Subcutaneous abdominal adipose tissue (tissue), 5 donors: ENCODE measurements at regions not wholly inside any gene's neighbourhood (a gene's known extent, or its start where the extent isn't known, plus 50 kb on each side); places are given as distances from the start of the nearest gene placed in this dataset.

ENCODE experiments used
- H3K27ac ChIP-seq: one replicate; pipeline ENCODE4 v1.7.0; 2013; ENCODE audit warnings: low read depth, mild to moderate bottlenecking, inconsistent platforms, low read length, moderate library complexity
- H3K27me3 ChIP-seq, 5 donors: one replicate each; pipeline ENCODE4 v1.7.0; 2013; ENCODE audit warnings: low read length in 5 of 5, inconsistent platforms in 1 of 5; ENCODE audit not compliant: control insufficient read depth in 5 of 5, insufficient read depth in 4 of 5
- H3K36me3 ChIP-seq, 5 donors: one replicate each; pipeline ENCODE4 v1.7.0; 2013; ENCODE audit warnings: low read length in 5 of 5; ENCODE audit not compliant: control insufficient read depth in 5 of 5, insufficient read depth in 5 of 5
- H3K4me1 ChIP-seq, 5 donors: one replicate each; pipeline ENCODE4 v1.7.0; 2013; ENCODE audit warnings: low read length in 5 of 5, mild to moderate bottlenecking in 3 of 5, moderate library complexity in 1 of 5; ENCODE audit not compliant: control insufficient read depth in 5 of 5, insufficient read depth in 5 of 5
- H3K4me3 ChIP-seq, 5 donors: one replicate each; pipeline ENCODE4 v1.7.0; 2013; ENCODE audit warnings: low read length in 5 of 5, low read depth in 1 of 5
- H3K9ac ChIP-seq, 5 donors: one replicate each; pipeline ENCODE4 v1.7.0; 2013; ENCODE audit warnings: low read length in 5 of 5, mild to moderate bottlenecking in 4 of 5, moderate library complexity in 3 of 5
- H3K9me3 ChIP-seq, 5 donors: one replicate each; pipeline ENCODE4 v1.7.0; 2013; ENCODE audit warnings: low read length in 5 of 5; ENCODE audit not compliant: control insufficient read depth in 5 of 5
- donor health status: healthy.
- donor health status: healthy.
- donor health status: healthy.
- donor health status: healthy.
- donor health status: healthy.

DNA sequence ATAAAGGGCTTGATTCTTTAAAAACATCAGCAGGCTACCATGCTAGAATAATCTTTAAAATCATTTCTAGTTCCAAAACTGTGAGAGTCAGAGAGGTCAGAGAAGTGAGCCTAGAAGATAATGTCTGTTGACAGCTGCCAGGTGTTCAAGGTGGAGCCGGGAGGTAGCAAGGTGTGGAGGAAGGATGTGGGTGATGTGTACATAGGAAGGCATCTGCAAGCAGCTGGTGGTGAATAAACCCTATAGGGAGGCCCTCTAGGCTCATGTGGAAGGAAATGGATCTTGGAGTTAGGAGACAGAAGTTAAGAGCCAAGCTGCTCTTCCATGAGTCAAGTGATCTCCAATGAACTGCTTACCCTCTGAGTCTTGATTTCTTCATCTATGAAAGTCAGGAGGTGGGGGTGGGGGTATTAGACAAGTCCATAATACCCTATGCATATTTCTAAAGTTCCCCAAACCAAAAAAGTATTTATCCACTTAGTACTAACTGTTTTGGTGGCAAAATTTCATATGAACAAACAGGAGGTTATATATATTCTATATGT, 266.3 kb downstream of the RHOU start:
- Histone ChIP-seq H3K27ac (no peak overlapping the region), H3K9me3 (no peaks in the 10 kb centered on the region), H3K4me1 (peaks cover 0 to 18% (median 8%) of the 10 kb centered on the region in 5 donors), H3K36me3 (no peaks in the 10 kb centered on the region), H3K27me3 (no peaks in the 10 kb centered on the region), H3K4me3 (no peak overlapping the region), H3K9ac (no peak overlapping the region)

DNA sequence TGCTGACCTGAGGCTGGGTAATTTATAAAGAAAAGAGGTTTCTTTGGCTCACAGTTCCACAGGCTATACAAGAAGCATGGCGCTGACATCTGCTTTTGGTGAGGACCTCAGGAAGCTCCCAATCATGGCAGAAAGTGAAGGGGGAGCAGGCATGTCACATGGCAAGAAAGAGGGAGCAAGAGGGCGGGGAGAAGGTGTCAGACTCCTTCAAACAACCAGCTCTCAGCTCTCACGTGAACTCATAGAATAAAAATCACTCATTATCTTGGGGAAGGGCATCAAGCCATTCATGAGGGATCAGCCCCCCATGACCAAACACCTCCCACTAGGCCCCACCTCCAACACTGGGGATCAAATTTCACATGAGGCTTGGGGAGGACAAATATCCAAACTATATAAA, 266.8 kb downstream of the RHOU start:
- Histone ChIP-seq H3K4me1 (peaks cover 0 to 13% (median 8%) of the 10 kb centered on the region in 5 donors), H3K9ac (no peak overlapping the region), H3K9me3 (no peaks in the 10 kb centered on the region), H3K4me3 (no peak overlapping the region), H3K27me3 (no peaks in the 10 kb centered on the region), H3K36me3 (no peaks in the 10 kb centered on the region), H3K27ac (no peak overlapping the region)

DNA sequence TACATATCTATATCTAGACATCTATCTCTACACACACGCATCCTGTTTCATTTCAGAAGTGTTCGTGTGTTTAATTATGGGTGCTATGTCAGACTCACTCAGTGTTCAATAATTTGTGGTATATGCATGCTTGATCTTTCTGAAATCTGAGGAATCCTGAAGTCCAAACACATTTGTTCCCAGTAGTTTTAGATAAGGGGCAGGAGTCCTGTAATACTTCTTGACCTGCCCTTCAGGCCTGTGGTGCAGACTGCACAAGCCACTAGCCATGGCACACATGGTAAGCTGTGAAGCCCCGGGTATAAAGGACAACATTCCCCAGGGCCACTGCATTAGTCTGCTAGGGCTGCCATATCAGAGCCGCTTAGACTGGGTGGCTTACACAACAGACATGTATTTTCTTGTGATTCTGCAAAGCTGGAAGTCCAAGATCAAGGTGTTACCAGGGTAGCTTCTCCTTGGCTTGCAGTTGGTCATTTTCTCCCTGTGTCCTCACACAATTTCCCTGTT, 267.2 kb downstream of the RHOU start:
- Histone ChIP-seq H3K36me3 (no peaks in the 10 kb centered on the region), H3K4me1 (peaks cover 0 to 13% (median 8%) of the 10 kb centered on the region in 5 donors), H3K9ac (no peak overlapping the region), H3K4me3 (no peak overlapping the region), H3K9me3 (no peaks in the 10 kb centered on the region), H3K27ac (no peak overlapping the region), H3K27me3 (no peaks in the 10 kb centered on the region)

DNA sequence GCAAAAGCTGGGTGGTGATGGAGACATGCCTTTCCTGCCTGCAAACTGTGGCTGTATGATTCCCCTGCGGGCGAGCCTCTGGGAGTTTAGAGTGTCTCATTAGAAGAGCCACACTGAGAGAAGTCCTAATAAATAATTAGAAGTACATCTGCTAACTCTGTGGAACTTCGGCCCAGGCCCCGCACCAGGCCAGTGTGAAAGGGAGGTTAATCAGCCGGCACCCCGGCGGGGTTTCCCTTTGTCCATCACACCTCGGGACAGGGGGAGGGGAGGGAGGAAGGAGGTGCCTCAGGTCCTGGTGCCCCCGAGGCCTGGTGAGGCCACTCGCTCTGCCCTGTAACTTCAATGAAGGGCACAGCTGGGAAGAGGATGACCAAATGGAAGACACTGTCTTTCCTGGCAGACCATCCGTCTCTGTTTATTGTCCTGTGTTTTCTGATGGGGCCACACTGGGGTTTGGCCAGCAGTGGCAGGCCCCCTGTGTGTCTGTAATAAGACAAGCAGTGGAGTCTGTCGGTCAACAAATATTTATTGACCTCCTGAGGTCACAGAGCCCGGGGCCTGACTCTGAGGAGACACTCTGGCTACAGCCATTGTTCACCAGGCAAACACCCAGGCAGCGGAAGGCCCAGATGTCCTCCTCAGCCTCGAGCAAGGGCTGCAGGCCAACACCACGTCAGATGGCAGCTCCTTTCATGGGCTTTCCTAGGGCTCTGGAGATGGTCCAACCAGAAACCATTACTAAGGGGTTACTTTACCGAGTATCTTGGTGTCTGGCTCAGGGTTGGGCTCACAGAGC, 267.5 kb upstream of the RAB4A start:
- no peaks in the 10 kb centered on the region for H3K27me3 ChIP-seq
- H3K4me3 ChIP-seq = no peak overlapping the region
- no peaks in the 10 kb centered on the region for H3K9me3 ChIP-seq
- H3K9ac ChIP-seq = no peak overlapping the region
- peaks cover 0 to 7% (median 2%) of the 10 kb centered on the region in 5 donors for H3K4me1 ChIP-seq
- H3K27ac ChIP-seq = no peak overlapping the region
- H3K36me3 ChIP-seq = no peaks in the 10 kb centered on the region

DNA sequence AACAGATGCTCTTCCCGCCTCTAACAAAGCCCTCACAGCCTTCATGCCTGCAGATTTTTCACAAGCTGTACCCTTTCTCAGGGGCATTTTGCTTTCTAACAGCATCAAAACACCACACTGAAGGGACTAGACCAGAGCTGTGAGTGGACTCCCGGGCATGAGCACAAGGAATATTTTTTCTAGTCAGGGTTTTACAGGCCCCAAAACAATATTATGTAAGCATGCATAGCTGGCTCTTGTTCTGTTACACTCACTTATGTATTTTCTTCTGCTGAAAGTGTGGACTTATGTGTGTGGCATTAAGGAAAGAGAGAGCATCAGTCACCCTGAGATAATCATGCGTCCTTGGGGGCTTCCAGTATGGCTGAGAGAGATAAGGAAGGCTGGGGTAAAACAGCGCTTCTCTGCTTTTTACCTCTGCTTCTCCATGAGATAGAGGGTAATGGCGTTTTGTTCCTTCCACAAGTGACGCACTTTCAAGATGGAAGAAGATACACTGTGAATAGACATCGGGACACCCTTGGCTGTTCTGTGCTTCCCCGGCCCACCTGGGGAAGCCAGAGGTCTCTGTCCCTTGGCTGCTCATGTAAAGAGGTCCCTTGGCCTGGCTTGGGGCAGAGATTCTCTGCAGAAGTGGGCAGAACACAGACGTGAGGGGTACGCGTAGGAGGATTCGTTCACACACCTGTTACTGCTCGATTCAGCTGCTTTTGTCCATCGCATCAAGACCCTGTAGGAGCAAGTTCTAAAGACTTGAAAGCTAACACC, 266.7 kb upstream of the RAB4A start:
- Histone ChIP-seq H3K9ac (no peak overlapping the region), H3K9me3 (no peaks in the 10 kb centered on the region), H3K4me3 (no peak overlapping the region), H3K27ac (no peak overlapping the region), H3K36me3 (no peaks in the 10 kb centered on the region), H3K27me3 (no peaks in the 10 kb centered on the region), H3K4me1 (peaks cover 0 to 7% (median 0%) of the 10 kb centered on the region in 5 donors)

DNA sequence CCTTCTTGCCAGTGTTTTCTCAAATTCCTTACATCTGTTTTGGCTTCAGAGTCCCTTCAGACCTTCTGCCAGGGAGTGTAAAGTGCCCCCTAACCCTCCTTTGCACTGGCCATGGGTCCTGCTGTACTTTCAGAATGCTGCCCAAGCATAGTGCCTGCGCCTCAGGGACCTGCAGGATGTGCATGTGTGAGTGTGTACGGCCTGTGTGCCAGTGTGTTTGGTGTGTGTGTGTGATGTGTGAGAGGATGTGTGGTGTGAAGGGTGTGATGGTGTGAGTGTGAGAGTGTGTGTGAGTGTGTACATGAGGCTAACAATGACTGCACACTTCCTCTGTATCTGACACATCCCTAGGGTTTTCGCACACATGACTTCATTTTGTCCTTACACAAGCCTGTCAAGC, 265.8 kb upstream of the RAB4A start:
- Histone ChIP-seq H3K27ac (no peak overlapping the region), H3K4me1 (peaks cover 0 to under 1% (median 0%) of the 10 kb centered on the region in 5 donors), H3K36me3 (no peaks in the 10 kb centered on the region), H3K9me3 (no peaks in the 10 kb centered on the region), H3K27me3 (no peaks in the 10 kb centered on the region), H3K4me3 (no peak overlapping the region), H3K9ac (no peak overlapping the region)

DNA sequence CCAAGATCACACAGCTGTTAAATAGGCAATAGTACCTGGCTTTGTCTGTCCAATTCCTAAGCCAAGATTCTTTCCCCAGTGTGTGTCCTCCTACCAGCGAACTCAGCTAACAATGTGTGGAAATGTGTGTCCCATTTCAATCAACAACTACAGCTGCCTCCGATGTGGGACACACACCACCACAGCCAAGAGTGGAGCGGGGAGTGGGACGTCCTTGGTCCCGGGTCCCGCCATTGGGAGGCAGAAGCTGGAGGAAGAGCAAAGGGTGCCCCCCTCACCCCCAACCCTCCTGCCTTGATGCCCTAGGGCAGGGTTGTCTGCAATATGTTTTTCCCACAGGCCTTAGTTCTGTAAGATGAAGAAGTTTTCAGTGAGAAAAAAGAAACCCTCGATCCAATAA, 265.4 kb upstream of the RAB4A start:
- no peak overlapping the region for H3K27ac ChIP-seq
- H3K27me3 ChIP-seq = no peaks in the 10 kb centered on the region
- no peak overlapping the region for H3K4me3 ChIP-seq
- H3K36me3 ChIP-seq = no peaks in the 10 kb centered on the region
- H3K9ac ChIP-seq = no peak overlapping the region
- H3K4me1 ChIP-seq = no peaks in the 10 kb centered on the region
- H3K9me3 ChIP-seq = no peaks in the 10 kb centered on the region

DNA sequence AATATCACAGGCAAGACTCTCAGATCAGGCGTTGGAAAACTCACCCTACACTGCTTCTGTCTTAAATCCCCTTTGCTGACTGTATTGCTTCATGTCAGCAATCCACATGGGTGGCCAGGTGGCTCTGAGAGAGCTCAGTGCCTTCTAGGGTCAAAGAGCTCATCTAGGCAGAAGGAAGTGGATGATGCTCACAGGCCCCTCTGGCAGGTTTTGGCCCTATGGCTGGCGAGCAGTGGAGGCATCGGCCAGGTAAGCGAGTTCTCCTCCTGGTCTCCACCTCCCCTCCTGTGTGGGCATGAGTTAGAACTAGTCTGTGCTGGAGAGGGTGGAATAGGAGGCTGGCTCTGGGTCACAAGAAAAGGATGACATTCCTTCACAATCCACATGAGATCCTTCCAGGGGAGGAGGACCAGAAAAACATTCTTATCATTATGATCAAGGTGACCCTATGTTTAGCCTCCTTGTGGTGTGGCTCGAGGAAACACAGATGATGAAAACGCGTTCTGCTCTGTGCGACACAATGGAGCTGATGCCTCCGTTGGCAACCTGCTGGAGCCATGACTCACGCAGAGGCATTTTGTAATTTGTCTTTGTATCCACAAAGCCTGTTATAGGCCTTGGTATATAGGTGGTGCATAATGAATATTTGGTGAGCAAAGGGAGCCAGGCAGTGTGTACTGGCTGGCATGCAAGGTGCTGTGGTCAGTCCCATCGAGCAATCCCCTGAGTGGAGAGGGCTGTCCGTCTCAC, 264.6 kb upstream of the RAB4A start:
- no peak overlapping the region for H3K4me3 ChIP-seq
- no peak overlapping the region for H3K9ac ChIP-seq
- H3K4me1 ChIP-seq = no peaks in the 10 kb centered on the region
- no peaks in the 10 kb centered on the region for H3K9me3 ChIP-seq
- H3K36me3 ChIP-seq = no peaks in the 10 kb centered on the region
- H3K27ac ChIP-seq = no peak overlapping the region
- no peaks in the 10 kb centered on the region for H3K27me3 ChIP-seq

DNA sequence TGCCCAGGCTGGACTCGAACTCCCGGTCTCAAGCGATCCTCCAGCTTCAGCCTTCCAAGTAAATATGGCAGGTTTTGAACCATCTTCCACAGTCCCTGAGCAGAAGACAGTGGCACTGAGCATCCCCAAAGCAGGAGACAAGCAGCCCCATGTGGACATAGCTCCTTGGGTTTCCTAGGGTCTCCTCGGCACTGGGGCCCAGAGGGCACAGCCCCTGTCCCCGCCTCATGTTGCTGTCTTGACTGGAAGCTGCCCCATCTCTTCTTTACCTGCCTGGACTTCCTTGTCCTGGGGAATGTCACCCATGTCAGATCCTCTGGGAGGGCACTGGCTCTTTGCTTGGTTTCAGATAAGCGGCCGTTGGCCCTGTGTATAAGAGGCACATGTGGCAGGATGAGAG, 263.7 kb upstream of the RAB4A start:
- Histone ChIP-seq H3K9me3 (no peaks in the 10 kb centered on the region), H3K4me3 (no peak overlapping the region), H3K36me3 (no peaks in the 10 kb centered on the region), H3K27ac (no peak overlapping the region), H3K4me1 (no peaks in the 10 kb centered on the region), H3K9ac (no peak overlapping the region), H3K27me3 (no peaks in the 10 kb centered on the region)
